PC-3 (cell line): ENCODE measurements at regions not wholly inside any gene's neighbourhood (a gene's known extent, or its start where the extent isn't known, plus 50 kb on each side); places are given as distances from the start of the nearest gene placed in this dataset.

Experiments used
- ATAC-seq: fragments of 200-7000 bp; cut with Tn5 transposase; 2 replicates; pipeline ENCODE4 v1.9.1; 2020; ENCODE audit warnings: mild to moderate bottlenecking, moderate library complexity
- BruUV-seq: library from RNA; stranded (reverse); fragments of 400-500 nt; replicated peaks from 2 replicates; lab custom pipeline; 2021; lab: Mats Ljungman, UMichigan
- CTCF ChIA-PET: fragments of 300-600 bp; sonication (Branson Sonifier 250); formaldehyde crosslinking; loops from one replicate; lab custom pipeline; 2022; ENCODE audit warnings: antibody characterized with exemption; lab: Charles Lee
- POLR2A ChIA-PET: fragments of 300-600 bp; sonication (Branson Sonifier 250); formaldehyde crosslinking; loops from one replicate; lab custom pipeline; 2022; ENCODE audit warnings: antibody characterized with exemption; ENCODE audit not compliant: unreplicated experiment; lab: Charles Lee
- DNase-seq: peaks from one replicate; pipeline ENCODE4 v3.0.0-alpha.2; 2015
- H2AFZ ChIP-seq: fragments of 300-600 bp; sonication (generic); 2 replicates; pipeline ENCODE4 v1.6.0; 2016; ENCODE audit warnings: antibody characterized with exemption, low read length
- H3F3A ChIP-seq: fragments of 300-600 bp; sonication (generic); one replicate; pipeline ENCODE4 v1.6.0; 2017; ENCODE audit warnings: antibody characterized with exemption, low read length, control low read depth, mild to moderate bottlenecking; ENCODE audit not compliant: unreplicated experiment
- H3K27ac ChIP-seq: fragments of 300-600 bp; sonication (generic); 2 replicates; pipeline ENCODE4 v1.5.1; 2016; ENCODE audit warnings: mild to moderate bottlenecking, low read length
- H3K27me3 ChIP-seq: fragments of 300-600 bp; sonication (generic); 2 replicates; pipeline ENCODE4 v1.6.1; 2016; ENCODE audit warnings: low read length, mixed read lengths
- H3K36me3 ChIP-seq: fragments of 300-600 bp; sonication (generic); 2 replicates; pipeline ENCODE4 v1.6.1; 2016; ENCODE audit warnings: low read depth, mixed run types, low read length, mixed read lengths
- H3K4me1 ChIP-seq: fragments of 300-600 bp; sonication (generic); 2 replicates; pipeline ENCODE4 v1.5.1; 2016; ENCODE audit warnings: low read length; ENCODE audit not compliant: insufficient read depth
- H3K4me2 ChIP-seq: fragments of 300-600 bp; sonication (generic); 2 replicates; pipeline ENCODE4 v1.6.0; 2016; ENCODE audit warnings: low read length
- H3K4me3 ChIP-seq: fragments of 300-600 bp; sonication (generic); 2 replicates; pipeline ENCODE4 v1.5.1; 2016; ENCODE audit warnings: mild to moderate bottlenecking, low read length, mixed read lengths
- H3K79me2 ChIP-seq: fragments of 300-600 bp; sonication (generic); 2 replicates; pipeline ENCODE4 v1.6.1; 2017; ENCODE audit warnings: low read length, mixed read lengths
- H3K9ac ChIP-seq: fragments of 300-600 bp; sonication (generic); 2 replicates; pipeline ENCODE4 v1.6.0; 2016; ENCODE audit warnings: mild to moderate bottlenecking, low read length
- H3K9me2 ChIP-seq: fragments of 300-600 bp; sonication (generic); replicated peaks from 2 replicates; pipeline ENCODE4 v1.6.1; 2016; ENCODE audit warnings: mixed run types, low read length, mixed read lengths
- H3K9me3 ChIP-seq: fragments of 300-600 bp; sonication (generic); 2 replicates; pipeline ENCODE4 v1.6.1; 2016; ENCODE audit warnings: low read length, mixed read lengths
- H4K20me1 ChIP-seq: fragments of 300-600 bp; sonication (generic); 2 replicates; pipeline ENCODE4 v1.6.1; 2016; ENCODE audit warnings: low read length, mixed read lengths
- CTCF ChIP-seq: fragments of 300-600 bp; sonication (generic); conservative IDR thresholded peaks from 2 replicates; pipeline ENCODE4 v1.5.1; 2017; ENCODE audit warnings: antibody characterized with exemption, low read depth, mild to moderate bottlenecking, low read length
- EZH2 ChIP-seq: fragments of 300-600 bp; sonication (generic); IDR thresholded peaks from one replicate; pipeline ENCODE4 v1.6.1; 2017; ENCODE audit warnings: antibody characterized with exemption, mild to moderate bottlenecking, low read length; ENCODE audit not compliant: unreplicated experiment
- EZH2phosphoT487 ChIP-seq: fragments of 300-600 bp; sonication (generic); IDR thresholded peaks from 2 replicates; pipeline ENCODE4 v1.6.1; 2018; ENCODE audit warnings: mild to moderate bottlenecking, antibody characterized with exemption, low read length, borderline replicate concordance
- intact Hi-C: fragments of 100-400 bp; cut with micrococcal nuclease; formaldehyde crosslinking; loops from 2 replicates; pipeline ENCODE4 v1.9.0; 2023

- Histone ChIP-seq H3K4me2 (no peak overlapping the region), H3K27ac (no peak overlapping the region), H3K9ac (no peak overlapping the region), H3K36me3 (no peaks in the 10 kb centered on the region), H3K9me2 (no peaks in the 10 kb centered on the region), H3K27me3 (no peaks in the 10 kb centered on the region), H3F3A (no peaks in the 10 kb centered on the region), H3K79me2 (no peaks in the 10 kb centered on the region), H3K9me3 (no peaks in the 10 kb centered on the region), H3K4me3 (no peak overlapping the region), H4K20me1 (no peaks in the 10 kb centered on the region), H2AFZ (no peak overlapping the region), H3K4me1 (no peaks in the 10 kb centered on the region)
- TF ChIP-seq CTCF (no peak), EZH2 (no peak), EZH2phosphoT487 (no peak)
- ATAC-seq (no peak), DNase-seq (no peak)
- BruUV-seq: no TSS peak
- intact Hi-C loops: no loop called here
- CTCF ChIA-PET: no interaction called here
- POLR2A ChIA-PET: no interaction called here
These were observed 75.0 kb downstream of the POM121L12 start for GRCh38 chr7:53110425-53110824.

- Histone ChIP-seq H3K9ac (no peak overlapping the region), H2AFZ (no peak overlapping the region), H3K9me3 (no peaks in the 10 kb centered on the region), H3K9me2 (no peaks in the 10 kb centered on the region), H3F3A (no peaks in the 10 kb centered on the region), H3K27me3 (no peaks in the 10 kb centered on the region), H3K27ac (no peak overlapping the region), H3K4me1 (no peaks in the 10 kb centered on the region), H3K79me2 (no peaks in the 10 kb centered on the region), H3K4me2 (no peak overlapping the region), H4K20me1 (no peaks in the 10 kb centered on the region), H3K4me3 (no peak overlapping the region), H3K36me3 (no peaks in the 10 kb centered on the region)
- DNase-seq (no peak), ATAC-seq (no peak)
- intact Hi-C loops: no loop called here
- ChIA-PET CTCF (no interaction called here), POLR2A (no interaction called here)
- BruUV-seq: no TSS peak
- TF ChIP-seq CTCF: no peak
- no peak for TF ChIP-seq EZH2phosphoT487
- TF ChIP-seq EZH2: no peak
These were observed 75.6 kb downstream of the POM121L12 start for GRCh38 chr7:53111031-53111430.

- TF ChIP-seq CTCF (no peak), EZH2 (no peak), EZH2phosphoT487 (no peak)
- Histone ChIP-seq H3K27ac (no peak overlapping the region), H3K4me1 (no peaks in the 10 kb centered on the region), H4K20me1 (no peaks in the 10 kb centered on the region), H3K9me3 (no peaks in the 10 kb centered on the region), H3K9me2 (no peaks in the 10 kb centered on the region), H3K4me2 (no peak overlapping the region), H3K79me2 (no peaks in the 10 kb centered on the region), H3F3A (no peaks in the 10 kb centered on the region), H3K36me3 (no peaks in the 10 kb centered on the region), H2AFZ (no peak overlapping the region), H3K9ac (no peak overlapping the region), H3K27me3 (no peaks in the 10 kb centered on the region), H3K4me3 (no peak overlapping the region)
- intact Hi-C loops: no loop called here
- BruUV-seq: no TSS peak
- ChIA-PET CTCF (no interaction called here), POLR2A (no interaction called here)
- ATAC-seq (no peak), DNase-seq (no peak)
These were observed 78.0 kb downstream of the POM121L12 start for GRCh38 chr7:53113424-53113823.
